ENCODE measurements at regions not wholly inside any gene's neighbourhood (a gene's known extent, or its start where the extent isn't known, plus 50 kb on each side); places are given as distances from the start of the nearest gene placed in this dataset.

GRCh38 chr9:88789785-88790184, 201.5 kb upstream of the S1PR3 start:
- no peak overlapping the region for H3K27ac ChIP-seq
- TF ChIP-seq CTCF (IDR thresholded peaks at IDR 0.05) (no peak), ZFX (IDR thresholded peaks at IDR 0.05; ENCODE audit: borderline replicate concordance) (no peak)

- TF ChIP-seq CTCF (IDR thresholded peaks at IDR 0.05), result no peak
- TF ChIP-seq ZFX (IDR thresholded peaks at IDR 0.05; ENCODE audit: borderline replicate concordance), result no peak
- no peak overlapping the region for H3K27ac ChIP-seq
Observed at GRCh38 chr9:88791105-88791805, 200.0 kb upstream of the S1PR3 start.

- TF ChIP-seq ZFX (IDR thresholded peaks at IDR 0.05; ENCODE audit: borderline replicate concordance) (no peak), CTCF (IDR thresholded peaks at IDR 0.05) (no peak)
- H3K27ac ChIP-seq, result no peak overlapping the region
Observed at GRCh38 chr9:88792502-88792901, 198.8 kb upstream of the S1PR3 start.

- no peak overlapping the region for H3K27ac ChIP-seq
- no peak for TF ChIP-seq ZFX (IDR thresholded peaks at IDR 0.05; ENCODE audit: borderline replicate concordance)
- TF ChIP-seq CTCF (IDR thresholded peaks at IDR 0.05), result no peak
Observed at GRCh38 chr9:88794100-88794499, 197.2 kb upstream of the S1PR3 start.

GRCh38 chr9:88796947-88797346, 194.3 kb upstream of the S1PR3 start:
- TF ChIP-seq ZFX (IDR thresholded peaks at IDR 0.05; ENCODE audit: borderline replicate concordance), result no peak
- TF ChIP-seq CTCF (IDR thresholded peaks at IDR 0.05), result no peak
- H3K27ac ChIP-seq, result no peak overlapping the region

GRCh38 chr9:88798476-88798875, 192.8 kb upstream of the S1PR3 start:
- TF ChIP-seq ZFX (IDR thresholded peaks at IDR 0.05; ENCODE audit: borderline replicate concordance) (no peak), CTCF (IDR thresholded peaks at IDR 0.05) (no peak)
- H3K27ac ChIP-seq, result no peak overlapping the region

GRCh38 chr9:88799541-88800328, 191.5 kb upstream of the S1PR3 start:
- no peak for TF ChIP-seq ZFX (IDR thresholded peaks at IDR 0.05; ENCODE audit: borderline replicate concordance)
- no peak for TF ChIP-seq CTCF (IDR thresholded peaks at IDR 0.05)
- H3K27ac ChIP-seq, result no peak overlapping the region

Measured in 22Rv1 (cell line).